GM18498 (cell line): ENCODE measurements at regions not wholly inside any gene's neighbourhood (a gene's known extent, or its start where the extent isn't known, plus 50 kb on each side); places are given as distances from the start of the nearest gene placed in this dataset.
"Not testable (repeated sequence)": the region's sequence is repeated elsewhere in the genome, so short reads cannot be mapped to it uniquely, and the experiment has no call there.

Source experiments
- ATAC-seq: cut with Tn5 transposase; IDR thresholded peaks from one replicate; pipeline ENCODE4 v1.9.1; 2021; ENCODE audit warnings: mild to moderate bottlenecking, moderate library complexity; ENCODE audit not compliant: unreplicated experiment

DNA sequence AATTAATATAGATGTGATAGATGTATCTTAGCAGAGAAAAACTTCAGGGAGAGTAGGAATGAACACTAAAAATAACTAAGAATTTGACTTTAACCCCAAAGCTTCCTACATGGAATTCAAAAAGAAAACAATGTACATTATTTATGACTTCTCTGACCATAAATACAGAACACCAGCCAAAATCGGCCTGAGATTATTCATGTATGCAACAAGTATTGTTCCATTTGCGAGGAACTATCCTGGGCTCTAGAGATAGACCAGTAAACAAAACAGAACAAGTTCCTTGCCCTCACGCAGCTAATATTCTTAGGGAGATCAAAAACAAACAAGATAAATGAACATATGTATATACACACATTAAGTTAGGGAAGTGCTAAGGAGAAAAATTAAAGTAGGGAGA, 432.3 kb upstream of the SOX5 start:
- no peak for ATAC-seq

DNA sequence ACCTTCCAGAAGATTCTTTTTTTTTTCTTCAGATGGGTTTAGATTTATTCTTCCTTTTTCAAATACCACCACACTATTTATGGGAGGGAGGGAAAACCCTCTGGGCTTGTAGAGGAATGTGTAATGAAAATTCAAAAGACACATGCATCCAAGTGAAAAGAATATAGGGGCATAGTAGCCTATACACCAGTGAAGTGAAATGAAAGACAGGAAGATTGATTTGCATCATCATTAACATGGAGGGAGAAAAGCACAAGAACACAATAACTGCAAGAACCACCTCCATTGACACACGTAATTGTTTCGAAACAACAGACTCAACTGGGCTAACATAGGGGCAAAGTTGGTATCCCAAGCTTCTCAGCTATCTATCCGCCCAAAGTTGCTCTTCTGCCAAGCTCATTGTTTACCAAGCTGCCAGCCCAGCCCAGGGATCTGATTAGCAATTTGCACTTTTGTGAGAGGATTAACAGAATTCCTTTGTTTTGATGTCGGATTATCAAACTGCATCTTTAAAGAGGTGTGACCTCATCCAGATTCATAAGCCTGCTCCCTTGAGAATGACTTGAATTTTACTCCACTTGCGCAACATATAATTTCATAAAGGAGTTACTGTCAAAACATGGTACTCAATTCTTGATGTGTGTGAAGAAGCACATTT, 430.5 kb upstream of the SOX5 start:
- no peak for ATAC-seq

DNA sequence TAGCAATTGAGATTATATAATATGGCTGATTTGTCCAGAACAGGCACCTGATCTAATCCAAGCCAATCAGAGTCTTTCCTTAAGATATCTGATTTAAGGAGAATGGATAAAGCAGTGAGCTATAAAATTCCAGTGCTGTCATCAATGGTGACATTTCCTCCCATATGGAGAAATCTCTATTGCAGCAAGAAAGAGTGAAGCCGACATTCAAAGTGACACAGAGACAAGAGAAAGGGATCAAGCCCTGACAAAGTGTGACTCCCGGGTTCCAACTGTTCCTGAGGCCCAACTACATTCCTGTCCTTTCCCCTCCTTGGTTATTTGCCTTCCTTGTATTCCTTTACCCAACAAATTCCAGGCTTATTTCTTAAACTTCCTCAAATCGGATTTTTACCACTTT, 430.0 kb upstream of the SOX5 start:
- no peak for ATAC-seq

DNA sequence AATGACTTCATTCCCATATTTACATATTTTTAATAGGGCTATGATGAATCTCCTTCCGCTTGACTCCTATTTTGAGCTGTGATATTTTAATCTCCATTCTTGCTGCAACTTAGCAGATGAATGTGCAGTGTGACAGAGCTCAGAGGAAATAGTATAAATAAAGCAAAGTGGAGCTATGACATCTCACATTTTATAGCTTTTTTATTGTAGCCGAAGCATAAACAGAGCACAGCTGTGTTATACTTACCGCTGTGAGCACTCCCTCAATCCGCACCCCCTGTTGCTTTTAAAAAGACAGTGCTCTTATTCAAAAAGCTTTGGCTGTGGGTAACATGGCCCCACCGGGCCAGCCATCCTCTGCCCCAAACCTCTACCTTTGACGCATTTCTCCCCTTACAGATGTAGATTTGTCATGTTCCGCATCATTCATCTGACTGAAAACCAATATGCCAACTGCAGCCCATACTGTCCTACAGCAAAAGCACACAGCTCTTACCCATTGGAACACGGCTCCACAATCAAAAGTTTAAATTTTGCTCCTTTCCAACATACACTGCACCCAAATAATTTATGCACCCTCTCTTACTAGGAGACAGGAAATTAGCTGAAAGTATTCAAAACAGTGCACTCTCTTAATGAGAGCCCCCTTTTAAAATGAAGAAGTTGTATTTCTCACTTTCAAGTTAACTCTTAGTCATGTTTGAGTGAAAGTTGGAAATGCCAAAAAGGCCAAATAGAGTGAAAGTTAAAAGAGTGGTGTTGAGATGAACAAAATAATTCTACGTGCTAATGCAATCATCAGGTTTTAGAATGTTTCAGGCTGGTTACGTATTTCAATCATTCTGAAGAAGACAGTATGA, 429.3 kb upstream of the SOX5 start:
- ATAC-seq = peak; percentile 86

DNA sequence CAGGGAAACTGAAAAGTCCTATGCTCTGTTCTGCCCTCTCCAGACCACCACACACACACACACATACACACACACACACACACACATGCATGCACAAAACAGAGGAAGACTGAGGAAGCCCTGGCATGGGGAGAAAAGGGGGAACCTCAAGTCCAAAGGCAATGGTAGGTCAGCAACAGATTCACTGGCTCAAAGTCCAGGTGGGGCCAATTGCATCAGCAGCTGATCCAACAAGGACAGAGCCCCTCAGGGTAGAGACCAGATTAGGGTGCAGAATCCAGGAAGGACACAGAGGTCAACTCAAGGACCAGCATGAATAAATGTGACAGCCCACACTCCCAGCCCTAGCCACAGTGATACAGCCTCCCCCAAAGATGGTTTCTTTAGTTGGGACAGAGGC, 425.0 kb upstream of the SOX5 start:
- no peak for ATAC-seq

DNA sequence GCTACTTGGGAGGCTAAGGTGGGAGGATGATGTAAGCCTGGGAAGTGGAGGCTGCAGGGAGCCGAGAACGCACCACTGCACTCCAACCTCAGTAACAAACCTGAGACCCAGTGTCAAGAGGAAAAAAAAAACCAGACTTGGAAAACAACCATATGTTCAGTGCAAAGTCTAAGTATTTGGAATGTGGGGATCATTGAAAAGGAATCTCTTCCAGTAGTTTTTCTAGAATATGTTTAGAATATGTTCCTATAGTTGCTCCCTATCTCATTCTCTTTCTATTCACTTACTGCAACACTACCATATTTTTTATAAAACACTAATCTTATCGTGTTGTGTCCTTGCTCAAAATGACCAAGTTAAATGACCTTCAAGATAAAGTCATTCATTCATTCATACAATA, 423.5 kb upstream of the SOX5 start:
- no peak for ATAC-seq

DNA sequence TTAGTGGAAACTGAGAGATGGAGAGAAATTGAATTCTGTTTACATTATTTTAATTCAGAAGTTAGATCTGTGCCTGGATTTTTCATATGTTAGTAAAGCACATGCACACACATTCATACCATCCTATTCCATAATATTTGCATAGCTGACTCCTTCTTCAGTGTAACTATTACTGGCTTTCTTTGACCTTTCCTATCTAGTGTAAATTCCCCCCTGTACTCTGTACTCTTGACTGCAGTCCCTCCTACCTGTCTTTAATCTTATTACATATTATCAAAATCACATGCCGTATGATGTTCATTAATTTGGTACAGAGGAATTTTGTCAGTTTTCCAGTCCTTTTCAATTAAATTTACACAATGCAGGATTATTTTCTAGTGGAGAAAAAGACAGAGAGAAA, 417.0 kb upstream of the SOX5 start:
- ATAC-seq = no peak

DNA sequence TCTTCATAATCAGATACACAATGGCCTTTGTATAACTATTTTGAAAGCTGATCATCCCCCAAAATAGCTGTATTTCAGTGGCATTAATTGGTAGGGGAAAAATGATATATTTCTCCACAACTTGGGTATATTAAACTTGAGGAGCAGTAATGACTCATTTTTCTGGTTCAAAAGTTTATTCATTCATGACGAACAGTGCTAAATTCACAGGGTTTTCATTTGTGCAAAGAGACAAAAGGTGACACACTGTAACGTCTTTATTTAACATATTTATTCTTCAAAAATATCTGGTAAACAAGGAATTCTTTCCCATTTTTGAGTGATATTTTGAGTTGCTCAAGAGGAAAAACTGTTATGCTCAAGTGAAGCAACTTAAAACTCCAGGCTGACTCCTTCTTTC, 415.5 kb upstream of the SOX5 start:
- no peak for ATAC-seq

DNA sequence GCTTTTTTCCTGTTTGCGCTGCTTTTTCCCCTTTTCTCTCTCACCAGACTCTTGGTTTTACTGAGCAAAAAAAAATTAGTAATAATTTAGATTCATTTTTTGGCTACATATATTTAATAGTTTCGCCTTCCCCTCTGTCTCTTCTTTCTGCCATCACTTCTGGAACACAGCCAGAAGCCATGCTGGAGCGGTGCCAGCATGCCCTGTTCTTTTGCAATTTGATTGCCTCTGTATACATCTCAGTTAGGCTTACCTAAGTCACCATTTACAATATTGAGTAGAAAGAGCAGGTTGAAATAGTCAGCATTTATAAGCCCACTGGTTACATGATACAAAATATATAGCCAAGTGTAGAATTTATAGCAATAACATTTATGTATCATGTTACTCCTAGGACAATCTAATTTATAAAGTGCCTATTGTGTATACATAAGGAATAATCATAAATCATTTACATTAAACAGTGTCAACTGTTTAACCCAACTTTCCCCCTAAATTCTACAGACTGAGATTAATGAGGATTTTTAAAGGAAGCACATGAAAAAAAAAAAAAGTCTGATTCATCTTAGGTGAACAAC, 413.8 kb upstream of the SOX5 start:
- no peak for ATAC-seq

DNA sequence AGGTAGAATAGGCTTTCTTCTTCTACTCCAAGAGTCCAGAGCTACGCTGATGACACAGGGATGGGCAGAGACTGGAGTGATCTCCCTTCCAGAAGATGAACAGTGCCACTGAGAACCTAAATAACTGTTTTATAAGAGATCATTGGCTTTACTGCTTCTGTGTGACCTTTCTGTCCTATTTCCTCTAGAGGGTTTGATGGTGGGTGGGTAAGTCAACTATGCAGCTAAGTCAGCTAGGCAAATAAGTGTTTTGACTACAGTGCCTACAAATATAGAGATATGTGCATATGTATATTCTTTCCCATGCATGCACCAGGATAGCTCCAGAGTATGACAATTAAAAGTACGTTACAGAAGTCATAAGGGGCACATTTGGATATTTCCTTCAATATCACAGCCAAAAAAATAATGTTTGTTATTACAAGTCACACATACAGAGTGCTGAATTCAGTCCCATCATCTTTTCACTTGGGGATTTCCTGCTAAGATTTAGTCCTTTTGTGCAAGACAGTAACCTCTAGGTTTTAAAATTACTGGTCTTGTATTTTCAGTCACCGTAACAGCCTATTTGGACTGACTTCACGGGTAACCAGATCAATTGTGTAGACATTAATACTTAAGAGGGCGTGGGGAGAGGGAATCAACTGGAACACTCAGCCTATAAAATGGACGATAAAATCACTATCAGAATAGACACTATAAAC, 412.6 kb upstream of the SOX5 start:
- no peak for ATAC-seq

DNA sequence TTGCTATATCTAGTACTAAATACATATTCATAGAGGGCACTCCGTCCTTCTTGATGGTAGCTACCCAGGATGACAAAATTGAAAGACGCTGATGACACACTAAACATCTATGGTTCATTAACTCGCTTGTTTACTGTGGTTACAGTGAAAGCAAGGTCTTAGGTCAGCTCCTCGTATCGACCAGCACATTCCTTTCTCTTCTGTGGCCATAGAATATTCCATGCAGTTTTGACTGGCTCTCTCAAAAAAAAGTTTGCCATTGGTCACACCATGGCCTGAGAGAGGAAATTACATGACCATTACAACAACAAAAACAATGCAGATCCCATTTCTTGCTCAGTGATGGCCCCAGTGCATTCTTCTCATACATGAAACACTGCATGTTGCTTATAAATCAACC, 411.4 kb upstream of the SOX5 start:
- peak; percentile 72 for ATAC-seq

DNA sequence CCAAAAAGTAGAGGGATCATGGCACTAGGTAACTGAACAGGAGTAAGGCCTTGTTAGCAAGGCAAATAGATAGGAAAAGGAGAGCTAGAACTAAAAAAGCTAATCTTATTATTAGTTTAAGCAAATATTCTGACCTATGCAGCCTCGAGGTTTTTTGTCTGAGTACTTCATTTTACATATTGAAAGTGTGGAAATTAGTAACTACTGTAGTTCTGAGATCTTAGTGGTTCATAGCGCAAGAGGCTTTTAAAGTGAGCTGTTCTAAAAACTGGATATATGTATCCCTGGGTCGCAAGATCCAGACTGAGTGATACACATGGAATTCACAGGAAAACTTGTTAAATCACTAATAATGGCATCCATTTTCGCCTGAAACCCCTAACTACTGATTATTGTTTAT, 411.0 kb upstream of the SOX5 start:
- peak; percentile 41 for ATAC-seq

DNA sequence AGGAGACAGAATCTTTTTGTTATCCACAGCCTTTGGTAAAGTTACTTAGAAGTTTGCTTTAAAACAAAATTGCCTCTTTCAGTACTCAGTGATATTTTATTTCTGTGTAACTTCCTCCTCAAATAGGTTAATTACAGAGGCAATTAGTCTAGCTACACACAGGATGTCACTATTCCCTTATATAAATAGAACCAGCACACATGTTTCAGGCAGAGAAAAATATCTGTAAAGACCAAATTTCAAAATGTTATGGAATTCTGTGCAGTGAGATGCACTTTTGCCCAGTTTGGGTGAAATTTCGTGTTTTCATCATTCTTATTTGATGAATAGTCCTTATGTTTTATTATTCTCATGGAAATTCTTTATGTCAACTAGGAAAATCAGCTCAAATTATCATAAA, 410.6 kb upstream of the SOX5 start:
- ATAC-seq = no peak

DNA sequence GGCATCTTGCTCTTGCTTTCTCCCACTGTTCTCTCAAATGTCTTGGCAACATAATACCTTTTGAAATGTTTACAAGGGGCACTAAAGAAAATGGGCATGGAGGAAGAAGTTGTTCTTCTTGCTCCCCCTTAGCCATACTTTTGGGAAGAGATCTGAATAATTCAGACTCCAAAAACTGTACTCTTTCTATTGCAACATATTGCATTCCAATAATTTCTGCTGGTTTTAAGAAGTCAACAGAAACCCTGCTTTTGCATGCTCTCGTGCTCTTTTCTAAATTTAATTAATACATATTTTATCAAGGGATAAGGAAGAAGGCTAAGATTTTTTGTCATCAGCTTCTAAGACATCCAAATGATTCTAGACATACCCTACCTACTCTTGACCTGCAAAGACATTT, 409.9 kb upstream of the SOX5 start:
- ATAC-seq = no peak

DNA sequence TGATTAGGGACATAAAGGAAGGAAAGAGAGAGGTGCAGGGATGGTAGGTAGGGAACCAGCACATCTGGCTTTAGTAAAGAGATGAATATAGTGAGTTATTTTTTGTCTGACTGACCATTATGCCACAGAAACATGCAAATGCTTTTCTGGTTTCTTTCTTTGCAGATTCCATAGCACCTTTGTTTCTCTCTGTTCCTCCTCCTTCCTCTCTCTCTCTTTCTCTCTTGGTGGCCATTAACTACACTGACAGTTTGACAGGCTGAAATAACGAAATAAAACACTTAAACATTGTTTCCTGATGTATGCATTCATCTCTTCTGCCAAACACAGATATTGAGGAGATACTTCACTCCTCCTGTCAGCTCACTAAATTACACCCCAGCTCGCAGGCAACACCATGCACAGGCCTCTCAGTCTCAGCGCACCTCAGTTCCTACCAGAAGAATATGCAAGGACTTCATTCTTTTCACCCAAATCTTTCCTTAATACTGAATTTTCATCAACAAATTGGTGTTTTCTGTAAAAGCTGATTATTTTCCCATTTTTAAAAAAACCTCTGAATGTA, 406.9 kb upstream of the SOX5 start:
- ATAC-seq = peak; percentile 80

DNA sequence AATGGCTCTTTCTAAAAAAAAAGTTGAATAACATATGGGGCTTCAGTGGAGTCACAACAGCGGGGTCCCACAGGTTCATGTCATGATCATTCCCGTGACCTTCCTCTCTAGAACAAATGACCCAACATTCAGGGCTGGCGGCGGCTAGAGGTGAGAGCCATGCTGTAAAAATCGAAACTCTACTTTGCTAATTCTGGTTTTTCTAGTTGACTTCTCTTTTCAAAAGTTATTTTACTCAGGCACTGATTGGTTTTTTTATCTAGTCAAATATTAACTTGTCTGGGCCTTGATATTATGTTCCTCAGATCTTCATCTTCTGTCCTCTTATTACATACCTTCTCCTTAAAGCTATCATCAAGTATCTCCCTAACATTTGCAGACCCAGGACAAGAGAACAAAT, 402.9 kb upstream of the SOX5 start:
- ATAC-seq = no peak

DNA sequence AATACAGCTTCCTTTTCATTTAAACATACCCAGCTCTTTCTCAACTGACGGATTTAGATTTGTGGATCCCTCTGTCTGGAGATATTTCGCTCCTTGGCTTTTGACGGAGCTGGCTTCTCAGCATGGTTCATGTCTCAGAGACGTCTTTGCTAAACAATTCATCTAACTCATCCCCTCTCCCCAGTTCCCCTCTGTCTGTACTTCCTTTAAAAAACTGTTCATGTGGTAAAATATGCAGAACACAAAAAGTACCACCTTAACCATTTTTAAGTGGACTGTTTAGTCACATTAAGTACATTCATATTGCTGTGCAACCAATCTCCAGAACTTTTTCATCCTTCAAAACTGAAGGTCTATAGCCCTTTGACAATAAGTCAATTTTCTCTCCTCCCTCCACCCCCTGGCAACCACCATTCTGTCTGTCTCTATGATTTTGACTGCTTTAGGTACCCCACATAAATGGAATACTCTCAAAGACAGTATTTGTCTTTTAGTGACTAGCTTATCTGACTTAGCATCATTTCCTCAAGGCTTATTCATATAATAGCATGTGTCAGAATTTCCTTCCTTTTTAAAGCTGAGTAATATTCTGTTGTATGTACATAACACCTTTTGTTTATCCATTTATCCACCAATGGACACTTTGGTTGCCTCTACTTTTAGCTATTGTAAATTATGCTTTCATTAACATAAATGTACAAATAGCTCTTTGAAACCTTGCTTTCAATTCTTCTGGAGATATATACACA, 399.8 kb upstream of the SOX5 start:
- no peak for ATAC-seq

DNA sequence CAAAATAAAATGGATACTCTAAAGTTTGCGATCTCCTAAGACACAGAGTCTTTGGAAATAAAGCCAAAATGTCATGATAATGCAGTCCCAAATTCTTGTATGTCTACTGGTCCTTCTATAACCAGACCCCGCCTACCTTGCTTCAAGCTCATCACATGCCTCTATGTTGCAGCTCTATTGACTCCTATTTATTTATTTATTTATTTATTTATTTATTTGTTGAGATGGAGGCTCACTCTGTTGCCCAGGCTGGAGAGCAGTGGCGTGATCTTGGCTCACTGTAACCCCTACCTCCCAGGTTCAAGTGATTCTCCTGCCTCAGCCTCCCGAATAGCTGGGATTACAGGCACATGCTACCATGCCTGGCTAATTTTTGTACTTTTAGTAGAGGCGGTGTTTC, 398.7 kb upstream of the SOX5 start:
- ATAC-seq = not testable (repeated sequence)

DNA sequence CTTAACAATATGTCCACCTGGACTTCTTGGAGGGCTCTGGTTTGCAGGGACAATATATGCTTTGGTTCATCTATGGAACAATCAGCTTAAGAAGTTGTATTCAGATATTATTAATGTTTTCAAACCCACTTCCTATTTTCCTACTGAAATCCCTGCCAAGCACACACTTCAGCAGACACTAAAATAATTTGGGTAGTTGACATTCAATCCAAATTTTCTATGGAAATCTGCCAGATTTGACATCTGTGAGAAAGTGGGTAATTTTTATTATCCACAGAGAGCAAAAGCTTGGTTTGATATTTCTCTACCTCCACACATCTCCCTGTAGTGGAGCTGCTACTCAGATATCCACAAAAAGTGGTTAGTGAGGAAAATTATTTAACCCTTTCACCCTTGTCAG, 378.8 kb upstream of the SOX5 start:
- no peak for ATAC-seq

DNA sequence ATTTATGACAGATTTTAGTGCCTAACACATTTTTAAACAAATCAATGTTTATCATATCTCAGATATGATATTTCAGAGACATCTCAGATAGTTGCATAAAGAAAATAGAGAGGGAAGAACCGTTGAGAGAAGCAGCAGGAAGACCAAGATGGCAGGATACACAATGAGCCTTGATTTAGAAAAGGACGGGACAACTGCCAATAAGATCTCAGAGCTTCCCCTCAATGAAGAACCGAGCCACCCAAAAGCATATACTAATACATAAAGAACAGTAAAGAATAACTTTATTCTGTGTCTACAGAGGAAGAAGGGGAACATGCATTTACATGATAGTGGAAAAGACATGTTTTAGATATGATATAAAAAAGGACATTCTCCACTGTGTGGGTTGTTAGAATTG, 375.9 kb upstream of the SOX5 start:
- no peak for ATAC-seq
